Left lobe of liver (tissue), 2 donors: ENCODE measurements at regions not wholly inside any gene's neighbourhood (a gene's known extent, or its start where the extent isn't known, plus 50 kb on each side); places are given as distances from the start of the nearest gene placed in this dataset.
"Not testable (repeated sequence)": the region's sequence is repeated elsewhere in the genome, so short reads cannot be mapped to it uniquely, and the experiment has no call there.

Experiments used
- ATAC-seq: fragments of 200-7000 bp; cut with Tn5 transposase; one replicate; pipeline ENCODE4 v1.9.1; 2020; ENCODE audit warnings: mild to moderate bottlenecking, moderate library complexity
- DNase-seq: peaks from one replicate; pipeline ENCODE4 v3.0.0-alpha.2; 2020; ENCODE audit warnings: low spot score
- donor health status: DM: no; HTN: no; CAD: no; lungs with moderate emphysema.
- donor health status: DM: no; HTN: yes; CAD: no.

- DNase-seq (no peak), ATAC-seq (no peak)
Observed at GRCh38 chr7:101740981-101741725, 76.3 kb upstream of the CUX1 start.

- no peak for DNase-seq
- ATAC-seq, result peak; percentile 77
Observed at GRCh38 chr7:101743241-101743994, 74.0 kb upstream of the CUX1 start.

GRCh38 chr7:101743995-101744360 is 73.4 kb upstream of the CUX1 start:
- DNase-seq (no peak), ATAC-seq (no peak)

- ATAC-seq (no peak), DNase-seq (no peak)
Observed at GRCh38 chr7:101744588-101744987, 72.8 kb upstream of the CUX1 start.

- no peak for DNase-seq
- ATAC-seq, result no peak
Observed at GRCh38 chr7:101746314-101746713, 71.1 kb upstream of the CUX1 start.

- ATAC-seq (no peak), DNase-seq (no peak)
Observed at GRCh38 chr7:101747053-101747878, 70.2 kb upstream of the CUX1 start.

GRCh38 chr7:101747879-101748345 is 69.5 kb upstream of the CUX1 start:
- ATAC-seq, result no peak
- no peak for DNase-seq

GRCh38 chr7:101749891-101750290 is 67.5 kb upstream of the CUX1 start:
- ATAC-seq (no peak), DNase-seq (no peak)

- ATAC-seq (no peak), DNase-seq (no peak)
Observed at GRCh38 chr7:101753316-101753715, 64.1 kb upstream of the CUX1 start.

GRCh38 chr7:101754424-101755159 is 62.8 kb upstream of the CUX1 start:
- peak; percentile 77 for ATAC-seq

GRCh38 chr7:101757879-101758278 is 59.5 kb upstream of the CUX1 start:
- no peak for DNase-seq
- ATAC-seq, result no peak

More at GRCh38 chr7:101754424-101755159, 62.8 kb upstream of the CUX1 start:
- no peak for DNase-seq

- not testable (repeated sequence) for DNase-seq, ATAC-seq
Observed at GRCh38 chr7:101758519-101758918, 58.9 kb upstream of the CUX1 start.

- no peak for ATAC-seq
- no peak for DNase-seq
Observed at GRCh38 chr7:101764221-101764620, 53.2 kb upstream of the CUX1 start.

GRCh38 chr7:101767544-101767943 is 49.9 kb upstream of the CUX1 start:
- no peak for DNase-seq
- ATAC-seq, result no peak
